ACC112 (cell line): ENCODE measurements at regions not wholly inside any gene's neighbourhood (a gene's known extent, or its start where the extent isn't known, plus 50 kb on each side); places are given as distances from the start of the nearest gene placed in this dataset.

Source experiments
- H2AFZ ChIP-seq: fragments of 200-600 bp; sonication (generic); one replicate; pipeline ENCODE4 v1.6.0; 2017; ENCODE audit warnings: antibody characterized with exemption, low read length; ENCODE audit not compliant: unreplicated experiment
- H3K27ac ChIP-seq: fragments of 200-600 bp; sonication (generic); 2 replicates; pipeline ENCODE4 v1.5.1; 2014; ENCODE audit warnings: low read depth, mild to moderate bottlenecking, antibody characterized with exemption, low read length, moderate library complexity
- H3K27me3 ChIP-seq: fragments of 200-600 bp; sonication (generic); 2 replicates; pipeline ENCODE4 v1.6.1; 2014; ENCODE audit warnings: mild to moderate bottlenecking, antibody characterized with exemption, low read length, moderate library complexity, mixed read lengths; ENCODE audit not compliant: insufficient read depth
- H3K36me3 ChIP-seq: fragments of 200-600 bp; sonication (generic); 2 replicates; pipeline ENCODE4 v1.6.1; 2016; ENCODE audit warnings: mild to moderate bottlenecking, antibody characterized with exemption, low read length, moderate library complexity, mixed read lengths; ENCODE audit not compliant: insufficient read depth
- H3K4me1 ChIP-seq: fragments of 200-600 bp; sonication (generic); one replicate; pipeline ENCODE4 v1.6.1; 2016; ENCODE audit warnings: low read length, mixed read lengths; ENCODE audit not compliant: insufficient read depth, unreplicated experiment, control insufficient read depth
- H3K4me3 ChIP-seq: fragments of 200-600 bp; sonication (generic); 2 replicates; pipeline ENCODE4 v1.5.1; 2014; ENCODE audit warnings: mild to moderate bottlenecking, low read depth, low read length
- H3K79me2 ChIP-seq: fragments of 200-600 bp; sonication (generic); one replicate; pipeline ENCODE4 v1.6.0; 2016; ENCODE audit warnings: low read length; ENCODE audit not compliant: control insufficient read depth, unreplicated experiment, insufficient read depth

GRCh38 chr20:17003170-17003870 lies 223.5 kb upstream of the PCSK2 start:
- Histone ChIP-seq H2AFZ (no peak overlapping the region), H3K27me3 (peaks cover 8% of the 10 kb centered on the region; the same call in 1 of the 2 replicates), H3K36me3 (no peaks in the 10 kb centered on the region), H3K4me3 (no peak overlapping the region), H3K4me1 (no peaks in the 10 kb centered on the region), H3K79me2 (no peaks in the 10 kb centered on the region), H3K27ac (no peak overlapping the region)

- no peak overlapping the region for H2AFZ ChIP-seq
- H3K27ac ChIP-seq = no peak overlapping the region
- H3K79me2 ChIP-seq = no peaks in the 10 kb centered on the region
- no peaks in the 10 kb centered on the region for H3K4me1 ChIP-seq
- no peaks in the 10 kb centered on the region for H3K27me3 ChIP-seq
- H3K4me3 ChIP-seq = no peak overlapping the region
- H3K36me3 ChIP-seq = no peaks in the 10 kb centered on the region
Measured at GRCh38 chr20:17010181-17010580, 216.7 kb upstream of the PCSK2 start.

- Histone ChIP-seq H3K4me1 (no peaks in the 10 kb centered on the region), H2AFZ (no peak overlapping the region), H3K79me2 (no peaks in the 10 kb centered on the region), H3K36me3 (no peaks in the 10 kb centered on the region), H3K4me3 (no peak overlapping the region), H3K27me3 (no peaks in the 10 kb centered on the region), H3K27ac (no peak overlapping the region)
Measured at GRCh38 chr20:17012546-17013226, 214.2 kb upstream of the PCSK2 start.

- Histone ChIP-seq H2AFZ (no peak overlapping the region), H3K4me1 (no peaks in the 10 kb centered on the region), H3K27ac (no peak overlapping the region), H3K79me2 (no peaks in the 10 kb centered on the region), H3K4me3 (no peak overlapping the region), H3K27me3 (no peaks in the 10 kb centered on the region), H3K36me3 (no peaks in the 10 kb centered on the region)
Measured at GRCh38 chr20:17014217-17014616, 212.6 kb upstream of the PCSK2 start.

GRCh38 chr20:17014756-17015366 lies 212.0 kb upstream of the PCSK2 start:
- no peak overlapping the region for H3K27ac ChIP-seq
- H3K36me3 ChIP-seq = no peaks in the 10 kb centered on the region
- H3K4me3 ChIP-seq = no peak overlapping the region
- H3K79me2 ChIP-seq = no peaks in the 10 kb centered on the region
- H3K4me1 ChIP-seq = no peaks in the 10 kb centered on the region
- H3K27me3 ChIP-seq = no peaks in the 10 kb centered on the region
- H2AFZ ChIP-seq = no peak overlapping the region

- no peaks in the 10 kb centered on the region for H3K36me3 ChIP-seq
- H3K27ac ChIP-seq = no peak overlapping the region
- H3K79me2 ChIP-seq = no peaks in the 10 kb centered on the region
- H3K4me1 ChIP-seq = no peaks in the 10 kb centered on the region
- H3K4me3 ChIP-seq = no peak overlapping the region
- H3K27me3 ChIP-seq = no peaks in the 10 kb centered on the region
- no peak overlapping the region for H2AFZ ChIP-seq
Measured at GRCh38 chr20:17017232-17017631, 209.6 kb upstream of the PCSK2 start.

GRCh38 chr20:17021481-17021880 lies 205.4 kb upstream of the PCSK2 start:
- H3K36me3 ChIP-seq = no peaks in the 10 kb centered on the region
- no peaks in the 10 kb centered on the region for H3K79me2 ChIP-seq
- no peaks in the 10 kb centered on the region for H3K27me3 ChIP-seq
- H3K4me1 ChIP-seq = no peaks in the 10 kb centered on the region
- no peak overlapping the region for H2AFZ ChIP-seq
- H3K27ac ChIP-seq = no peak overlapping the region
- H3K4me3 ChIP-seq = no peak overlapping the region

GRCh38 chr20:17023036-17023435 lies 203.8 kb upstream of the PCSK2 start:
- no peaks in the 10 kb centered on the region for H3K4me1 ChIP-seq
- H2AFZ ChIP-seq = no peak overlapping the region
- no peak overlapping the region for H3K27ac ChIP-seq
- H3K4me3 ChIP-seq = no peak overlapping the region
- no peaks in the 10 kb centered on the region for H3K36me3 ChIP-seq
- no peaks in the 10 kb centered on the region for H3K27me3 ChIP-seq
- no peaks in the 10 kb centered on the region for H3K79me2 ChIP-seq

- Histone ChIP-seq H3K4me1 (no peaks in the 10 kb centered on the region), H3K4me3 (no peak overlapping the region), H3K79me2 (no peaks in the 10 kb centered on the region), H3K27me3 (no peaks in the 10 kb centered on the region), H3K36me3 (no peaks in the 10 kb centered on the region), H2AFZ (no peak overlapping the region), H3K27ac (no peak overlapping the region)
Measured at GRCh38 chr20:17023806-17024205, 203.0 kb upstream of the PCSK2 start.

GRCh38 chr20:17024513-17025119 lies 202.2 kb upstream of the PCSK2 start:
- Histone ChIP-seq H2AFZ (no peak overlapping the region), H3K4me1 (no peaks in the 10 kb centered on the region), H3K4me3 (no peak overlapping the region), H3K79me2 (no peaks in the 10 kb centered on the region), H3K27ac (no peak overlapping the region), H3K27me3 (peaks cover 3% of the 10 kb centered on the region; the same call in 1 of the 2 replicates), H3K36me3 (no peaks in the 10 kb centered on the region)
